Thyroid gland (tissue), 4 donors: ENCODE measurements at regions not wholly inside any gene's neighbourhood (a gene's known extent, or its start where the extent isn't known, plus 50 kb on each side); places are given as distances from the start of the nearest gene placed in this dataset.

Experiments used
- DNase-seq, 2 donors: peaks; one replicate each; pipeline ENCODE4 v3.0.0-alpha.2; 2019
- H3K27ac ChIP-seq, 3 donors: fragments of 200-600 bp; sonication (generic); 1 replicate in 2 of 3; 2 replicates in 1 of 3; pipeline ENCODE4 v1.5.1; 2016 to 2019; ENCODE audit warnings: mild to moderate bottlenecking in 1 of 3, moderate library complexity in 1 of 3
- H3K27me3 ChIP-seq: fragments of 200-600 bp; sonication (generic); one replicate; pipeline ENCODE4 v1.5.1; 2019
- H3K36me3 ChIP-seq, 2 donors: fragments of 200-600 bp; sonication (generic); one replicate each; pipeline ENCODE4 v1.5.1; 2016 to 2019
- H3K4me1 ChIP-seq, 2 donors: fragments of 200-600 bp; sonication (generic); one replicate each; pipeline ENCODE4 v1.5.1; 2017 to 2019
- H3K4me3 ChIP-seq, 3 donors: fragments of 200-600 bp; sonication (generic); replicated peaks in 1 of 3; 1 replicate in 2 of 3; 2 replicates in 1 of 3; pipeline ENCODE4 v1.5.1; 2016; ENCODE audit warnings: mild to moderate bottlenecking in 1 of 3
- H3K9me3 ChIP-seq: fragments of 200-600 bp; sonication (generic); one replicate; pipeline ENCODE4 v1.5.1; 2017
- CTCF ChIP-seq, 6 experiments: fragments of 200-600 bp in 3 of 6; fragments of 450-650 bp in 3 of 6; sonication (generic) in 3 of 6; IDR thresholded peaks; one replicate each; pipeline ENCODE4 v1.5.1; 2016 to 2019; ENCODE audit warnings: antibody characterized with exemption in 6 of 6, mild to moderate bottlenecking in 2 of 6, inconsistent platforms in 1 of 6, moderate library complexity in 1 of 6
- POLR2A ChIP-seq, 2 donors: fragments of 450-650 bp; IDR thresholded peaks; one replicate each; pipeline ENCODE4 v1.6.1; 2017; ENCODE audit warnings: antibody characterized with exemption in 2 of 2, mild to moderate bottlenecking in 2 of 2, moderate library complexity in 1 of 2
- WGBS, 2 donors: methylation state at CpG; one replicate each; pipeline ENCODE4 v1.1.5; 2017; 5-methylcytosine and 5-hydroxymethylcytosine counted together
- intact Hi-C: fragments of 100-400 bp; cut with DNase I; formaldehyde crosslinking; loops from one replicate; pipeline ENCODE4 v1.15.1; 2023

- peaks cover 16 to 17% of the 10 kb centered on the region in 2 donors for H3K4me1 ChIP-seq
- no peaks in the 10 kb centered on the region for H3K27me3 ChIP-seq
- no peaks in the 10 kb centered on the region for H3K9me3 ChIP-seq
- TF ChIP-seq CTCF (IDR thresholded peaks at IDR 0.05) (no peak), POLR2A (IDR thresholded peaks at IDR 0.05) (no peak)
- no peak overlapping the region for H3K4me3 ChIP-seq
- H3K27ac ChIP-seq = no peak overlapping the region
- WGBS, 2 donors = 76 to 82% methylated on average over 5 of the region's 5 CpGs
- intact Hi-C loops = no loop called here
- peak in 1 of 2 donors; percentile 7 for DNase-seq
- no peaks in the 10 kb centered on the region for H3K36me3 ChIP-seq
These were observed 89.1 kb upstream of the E2F3 start for GRCh38 chr6:20312606-20313005.

DNA sequence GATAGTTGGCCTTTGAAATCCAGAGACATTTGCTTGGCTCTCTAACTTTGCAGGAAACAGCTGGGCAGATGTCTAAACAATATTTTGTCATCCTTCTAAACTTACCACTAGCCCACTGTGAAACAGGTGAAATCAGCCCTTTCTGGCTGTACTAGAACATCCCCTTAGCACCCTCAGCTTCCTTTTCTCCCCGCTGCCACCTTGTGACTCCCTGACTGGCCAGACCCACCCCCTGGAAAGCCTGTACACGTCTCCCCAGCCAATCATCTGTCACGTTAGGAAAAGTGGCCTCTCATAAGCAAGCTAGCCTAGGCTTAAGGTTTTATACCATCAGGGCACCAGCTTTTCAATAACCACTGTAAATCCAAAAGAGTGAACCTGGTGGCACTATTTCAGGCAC lies 88.6 kb upstream of the E2F3 start:
- H3K27ac ChIP-seq = peak overlapping the region in 2 of 3 donors; percentile 6 to 40
- H3K36me3 ChIP-seq = no peaks in the 10 kb centered on the region
- TF ChIP-seq CTCF (IDR thresholded peaks at IDR 0.05) (no peak), POLR2A (IDR thresholded peaks at IDR 0.05) (no peak)
- DNase-seq = no peak
- intact Hi-C loops = no loop called here
- H3K9me3 ChIP-seq = no peaks in the 10 kb centered on the region
- H3K27me3 ChIP-seq = no peaks in the 10 kb centered on the region
- H3K4me3 ChIP-seq = no peak overlapping the region
- H3K4me1 ChIP-seq = peaks cover 16 to 17% of the 10 kb centered on the region in 2 donors
- 72% methylated on average over 3 of the region's 3 CpGs for WGBS, 2 donors

- Histone ChIP-seq H3K4me1 (peaks cover 16 to 17% of the 10 kb centered on the region in 2 donors), H3K9me3 (no peaks in the 10 kb centered on the region), H3K36me3 (no peaks in the 10 kb centered on the region), H3K4me3 (no peak overlapping the region), H3K27me3 (no peaks in the 10 kb centered on the region), H3K27ac (peak overlapping the region in 1 of 3 donors; percentile 40)
- no peak for DNase-seq
- intact Hi-C loops = no loop called here
- WGBS, 2 donors = 30 to 31% methylated on average over 7 of the region's 7 CpGs
- no peak for TF ChIP-seq CTCF (IDR thresholded peaks at IDR 0.05)
- no peak for TF ChIP-seq POLR2A (IDR thresholded peaks at IDR 0.05)
These were observed 87.6 kb upstream of the E2F3 start for GRCh38 chr6:20313960-20314530.

DNA sequence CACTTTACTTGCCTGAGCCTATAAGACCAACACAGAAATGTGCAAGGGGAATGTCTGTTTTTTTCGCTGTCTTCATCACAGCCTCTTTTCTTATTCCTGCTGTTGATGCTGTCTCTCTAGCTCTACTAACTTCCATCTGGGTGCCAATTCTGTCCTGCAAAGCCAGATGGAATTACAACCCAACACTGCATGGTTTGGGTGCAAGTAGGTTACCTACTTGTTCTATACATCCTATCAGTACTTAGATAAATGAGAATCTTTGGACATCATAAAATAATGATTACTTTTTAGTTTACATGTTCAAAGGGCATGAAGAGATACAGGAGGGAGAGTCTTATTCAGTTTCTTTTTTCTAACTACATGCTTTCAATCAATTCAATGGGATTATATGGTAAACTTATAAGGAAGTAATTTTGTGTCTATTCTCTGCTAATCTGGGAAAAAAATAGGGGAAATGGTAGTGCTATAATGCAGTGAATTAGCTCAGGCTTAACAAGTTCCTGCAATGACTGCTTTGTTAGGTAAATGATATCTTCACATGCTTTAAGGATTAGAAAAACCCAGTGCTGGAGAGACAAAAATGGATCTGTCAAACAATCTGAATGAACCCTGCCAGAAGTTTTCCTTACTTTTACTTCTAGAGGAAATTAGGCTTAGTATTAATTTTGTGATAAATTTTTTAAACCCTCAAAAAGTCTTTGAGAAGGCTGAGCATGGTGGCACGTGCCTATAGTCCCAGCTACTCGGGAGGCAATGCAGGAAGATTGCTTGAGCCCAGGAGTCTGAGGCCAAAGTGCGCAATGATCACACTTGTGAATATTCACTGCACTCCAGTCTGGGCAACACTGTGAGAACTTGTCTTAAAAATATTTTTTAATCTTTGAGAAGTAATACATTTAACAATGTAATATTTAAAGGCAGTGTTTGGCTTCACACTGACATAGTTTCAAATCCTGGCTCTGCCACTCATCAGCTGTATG lies 86.5 kb upstream of the E2F3 start:
- DNase-seq = no peak
- H3K27me3 ChIP-seq = no peaks in the 10 kb centered on the region
- TF ChIP-seq CTCF (IDR thresholded peaks at IDR 0.05) (no peak), POLR2A (IDR thresholded peaks at IDR 0.05) (no peak)
- H3K4me1 ChIP-seq = peaks cover 16 to 17% of the 10 kb centered on the region in 2 donors
- no peak overlapping the region for H3K4me3 ChIP-seq
- WGBS, 2 donors = 86 to 93% methylated on average over 4 of the region's 4 CpGs
- no peak overlapping the region for H3K27ac ChIP-seq
- intact Hi-C loops = no loop called here
- H3K9me3 ChIP-seq = no peaks in the 10 kb centered on the region
- no peaks in the 10 kb centered on the region for H3K36me3 ChIP-seq

DNA sequence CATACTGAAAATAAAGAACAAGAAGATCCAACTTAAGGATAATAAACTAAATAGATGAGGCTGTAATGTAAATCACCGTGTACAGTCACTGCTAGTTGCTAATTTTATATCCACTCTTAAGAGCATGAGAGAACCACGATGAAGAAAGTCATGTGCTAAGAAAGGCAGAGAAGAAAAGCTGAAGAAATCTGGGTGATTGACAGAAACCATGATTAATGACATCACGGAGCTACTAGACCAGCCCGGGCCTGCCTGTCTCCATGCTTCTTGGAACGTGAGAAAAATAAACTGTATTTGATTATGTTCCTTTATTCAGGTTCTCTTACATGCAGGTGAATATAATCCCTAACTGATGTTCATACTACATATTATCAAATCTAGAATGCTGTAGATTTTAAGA lies 84.2 kb upstream of the E2F3 start:
- no peak for DNase-seq
- Histone ChIP-seq H3K9me3 (no peaks in the 10 kb centered on the region), H3K27me3 (no peaks in the 10 kb centered on the region), H3K4me1 (peaks cover 16 to 17% of the 10 kb centered on the region in 2 donors), H3K4me3 (no peak overlapping the region), H3K36me3 (no peaks in the 10 kb centered on the region), H3K27ac (no peak overlapping the region)
- TF ChIP-seq POLR2A (IDR thresholded peaks at IDR 0.05) (no peak), CTCF (IDR thresholded peaks at IDR 0.05) (no peak)
- intact Hi-C loops = no loop called here
- WGBS, 2 donors = 92 to 94% methylated on average over 5 of the region's 5 CpGs
